Body of pancreas (tissue), 4 donors: ENCODE measurements at regions not wholly inside any gene's neighbourhood (a gene's known extent, or its start where the extent isn't known, plus 50 kb on each side); places are given as distances from the start of the nearest gene placed in this dataset.

Experiments
- CTCF ChIP-seq, 7 experiments: fragments of 450-650 bp in 4 of 7; fragments of 200-600 bp in 3 of 7; sonication (generic) in 3 of 7; IDR thresholded peaks; one replicate each; pipeline ENCODE4 v1.5.1; 2016 to 2019; ENCODE audit warnings: antibody characterized with exemption in 7 of 7
- POLR2A ChIP-seq, 3 donors: fragments of 450-650 bp; IDR thresholded peaks; one replicate each; pipeline ENCODE4 v1.6.1; 2016; ENCODE audit warnings: antibody characterized with exemption in 3 of 3, mild to moderate bottlenecking in 2 of 3

GRCh38 chr10:10432296-10433035, 585.2 kb upstream of the CELF2 start:
- TF ChIP-seq CTCF (IDR thresholded peaks at IDR 0.05) (no peak), POLR2A (IDR thresholded peaks at IDR 0.05) (no peak)
